ENCODE measurements at regions not wholly inside any gene's neighbourhood (a gene's known extent, or its start where the extent isn't known, plus 50 kb on each side); places are given as distances from the start of the nearest gene placed in this dataset.
A peak's percentile ranks its signal among the peaks of the same experiment; 100 is the strongest.

DNA sequence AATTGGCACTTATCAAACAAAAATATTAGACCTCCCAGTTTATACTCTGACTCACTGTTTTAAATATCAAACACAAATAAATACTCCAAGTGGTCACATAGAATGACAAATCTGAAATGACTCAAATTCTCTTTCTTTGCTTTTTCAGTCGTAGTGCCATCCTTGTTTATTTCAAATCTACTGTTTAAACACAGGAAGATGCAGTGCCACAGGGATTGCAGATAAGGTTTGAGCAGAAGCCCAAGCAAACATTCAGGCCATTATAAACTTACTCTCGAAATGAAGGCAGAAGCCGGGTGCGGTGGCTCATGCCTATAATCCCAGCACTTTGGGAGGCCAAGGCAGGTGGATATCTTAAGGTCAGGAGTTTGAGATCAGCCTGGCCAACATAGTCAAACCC lies 255.4 kb upstream of the PLXNA2 start:
- Histone ChIP-seq H3K27ac (ENCODE audit: low read depth, low read length) (no peak overlapping the region), H3K4me3 (ENCODE audit: low read depth, low read length) (no peak overlapping the region), H3K36me3 (ENCODE audit: control insufficient read depth, insufficient read depth, low read length) (no peaks in the 10 kb centered on the region), H3K4me1 (ENCODE audit: control insufficient read depth, insufficient read depth, low read length) (no peaks in the 10 kb centered on the region), H3K9me3 (ENCODE audit: control insufficient read depth, insufficient read depth, low read length) (peaks cover 2% of the 10 kb centered on the region), H3K27me3 (ENCODE audit: control insufficient read depth, insufficient read depth, low read length) (no peaks in the 10 kb centered on the region)
- 100% methylated on average over 2 of the region's 4 CpGs for whole genome bisulfite sequencing (ENCODE audit: insufficient coverage)
- DNase-seq (ENCODE audit: low read depth in 4 of 6, low spot score in 6 of 6), result no peak

DNA sequence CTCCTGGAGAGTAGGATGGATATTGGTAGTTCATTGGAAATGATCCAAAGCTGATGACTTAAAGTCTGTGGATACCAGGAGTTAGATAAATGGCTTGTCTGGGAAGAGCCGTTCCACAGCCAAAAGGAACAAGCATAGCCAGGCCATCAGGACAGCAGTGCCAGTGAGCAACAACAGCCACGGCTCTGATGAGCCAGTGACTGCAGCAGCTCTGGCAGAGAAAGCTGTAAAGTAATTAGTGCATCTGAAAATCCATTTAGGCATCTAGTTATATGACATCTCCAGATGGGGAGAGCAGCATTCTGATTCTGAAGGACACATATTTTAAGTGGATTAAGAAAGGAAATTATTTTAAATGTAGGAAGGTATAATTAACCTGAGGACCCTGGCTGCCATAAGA lies 256.2 kb upstream of the PLXNA2 start:
- H3K27me3 ChIP-seq (ENCODE audit: control insufficient read depth, insufficient read depth, low read length), result no peaks in the 10 kb centered on the region
- no peaks in the 10 kb centered on the region for H3K4me1 ChIP-seq (ENCODE audit: control insufficient read depth, insufficient read depth, low read length)
- DNase-seq (ENCODE audit: low read depth in 4 of 6, low spot score in 6 of 6), result peak in 3 of 6 donors; percentile 21 to 79 (median 50)
- H3K36me3 ChIP-seq (ENCODE audit: control insufficient read depth, insufficient read depth, low read length), result no peaks in the 10 kb centered on the region
- WGBS (ENCODE audit: insufficient coverage), result 23% methylated on average over 2 of the region's 2 CpGs
- H3K4me3 ChIP-seq (ENCODE audit: low read depth, low read length), result no peak overlapping the region
- peaks cover 2% of the 10 kb centered on the region for H3K9me3 ChIP-seq (ENCODE audit: control insufficient read depth, insufficient read depth, low read length)
- H3K27ac ChIP-seq (ENCODE audit: low read depth, low read length), result no peak overlapping the region

DNA sequence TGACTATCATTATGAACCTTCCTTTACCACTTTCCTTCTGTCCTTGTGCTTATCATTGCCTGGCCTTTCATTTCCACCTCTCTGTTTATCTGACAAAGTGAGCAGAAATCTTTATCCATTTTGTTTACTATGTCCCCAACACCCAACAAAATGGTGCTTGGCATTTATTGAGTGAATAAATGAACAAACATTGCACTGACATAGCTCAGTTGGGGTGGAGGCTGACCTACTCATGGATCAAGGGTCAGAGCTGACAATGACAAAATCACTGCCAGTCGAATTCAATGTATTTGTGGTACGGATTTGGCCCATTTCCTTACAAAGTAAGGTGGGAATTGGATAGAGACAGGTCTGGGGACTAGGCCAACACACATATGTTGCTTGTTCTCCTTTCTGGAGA lies 257.4 kb upstream of the PLXNA2 start:
- Histone ChIP-seq H3K9me3 (ENCODE audit: control insufficient read depth, insufficient read depth, low read length) (no peaks in the 10 kb centered on the region), H3K27me3 (ENCODE audit: control insufficient read depth, insufficient read depth, low read length) (no peaks in the 10 kb centered on the region), H3K36me3 (ENCODE audit: control insufficient read depth, insufficient read depth, low read length) (no peaks in the 10 kb centered on the region), H3K4me3 (ENCODE audit: low read depth, low read length) (no peak overlapping the region), H3K4me1 (ENCODE audit: control insufficient read depth, insufficient read depth, low read length) (no peaks in the 10 kb centered on the region), H3K27ac (ENCODE audit: low read depth, low read length) (no peak overlapping the region)
- no peak for DNase-seq (ENCODE audit: low read depth in 4 of 6, low spot score in 6 of 6)
- 90% methylated on average over 2 of the region's 2 CpGs for WGBS (ENCODE audit: insufficient coverage)

DNA sequence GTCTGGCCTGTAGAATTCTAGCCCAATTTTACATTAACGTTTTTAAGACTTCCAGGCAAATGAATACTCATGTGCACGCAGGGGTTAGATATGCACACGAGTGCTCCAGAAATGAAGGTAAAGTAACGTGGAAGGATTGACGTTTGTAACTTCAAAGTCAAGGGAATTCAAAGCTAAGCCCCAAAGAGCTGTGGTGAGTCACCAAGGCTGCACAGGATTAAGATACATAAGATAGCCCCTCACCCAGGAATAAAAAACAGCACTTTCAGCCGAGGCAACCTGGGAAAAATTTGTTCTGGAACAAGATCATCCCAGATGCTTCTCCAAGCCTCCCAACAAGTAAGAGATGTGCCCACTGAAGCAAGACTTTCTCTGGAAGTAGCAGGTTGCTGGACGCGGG lies 259.6 kb upstream of the PLXNA2 start:
- peak in 1 of 6 donors; percentile 25 for DNase-seq (ENCODE audit: low read depth in 4 of 6, low spot score in 6 of 6)

DNA sequence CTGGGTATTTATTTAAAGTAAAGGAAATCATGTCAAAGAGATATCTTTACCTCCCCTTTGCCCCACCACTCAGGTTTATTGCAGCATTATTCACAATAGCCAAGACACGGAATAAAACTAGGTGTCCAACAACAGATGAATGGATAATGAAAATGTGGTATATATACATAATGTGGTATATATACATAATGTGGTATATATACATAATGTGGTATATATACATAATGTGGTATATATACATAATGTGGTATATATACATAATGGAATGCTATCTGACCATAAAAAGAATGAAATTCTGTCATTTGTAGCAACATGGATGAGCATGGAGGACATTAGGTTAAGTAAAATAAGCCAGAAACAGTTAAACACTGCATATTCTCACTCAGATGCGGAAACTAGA lies 262.6 kb upstream of the PLXNA2 start:
- Histone ChIP-seq H3K4me1 (ENCODE audit: control insufficient read depth, insufficient read depth, low read length) (no peaks in the 10 kb centered on the region), H3K36me3 (ENCODE audit: control insufficient read depth, insufficient read depth, low read length) (no peaks in the 10 kb centered on the region), H3K4me3 (ENCODE audit: low read depth, low read length) (no peak overlapping the region), H3K9me3 (ENCODE audit: control insufficient read depth, insufficient read depth, low read length) (no peaks in the 10 kb centered on the region), H3K27ac (ENCODE audit: low read depth, low read length) (no peak overlapping the region), H3K27me3 (ENCODE audit: control insufficient read depth, insufficient read depth, low read length) (no peaks in the 10 kb centered on the region)
- no CpG with 5 or more reads among the region's 2 CpGs for WGBS (ENCODE audit: insufficient coverage)
- no peak for DNase-seq (ENCODE audit: low read depth in 4 of 6, low spot score in 6 of 6)

More for the DNA sequence above, 259.6 kb upstream of the PLXNA2 start:
- no peaks in the 10 kb centered on the region for H3K36me3 ChIP-seq (ENCODE audit: control insufficient read depth, insufficient read depth, low read length)
- no peaks in the 10 kb centered on the region for H3K9me3 ChIP-seq (ENCODE audit: control insufficient read depth, insufficient read depth, low read length)
- H3K4me3 ChIP-seq (ENCODE audit: low read depth, low read length), result no peak overlapping the region
- no peaks in the 10 kb centered on the region for H3K27me3 ChIP-seq (ENCODE audit: control insufficient read depth, insufficient read depth, low read length)
- no peak overlapping the region for H3K27ac ChIP-seq (ENCODE audit: low read depth, low read length)
- WGBS (ENCODE audit: insufficient coverage), result 96% methylated on average over 4 of the region's 8 CpGs
- no peaks in the 10 kb centered on the region for H3K4me1 ChIP-seq (ENCODE audit: control insufficient read depth, insufficient read depth, low read length)

DNA sequence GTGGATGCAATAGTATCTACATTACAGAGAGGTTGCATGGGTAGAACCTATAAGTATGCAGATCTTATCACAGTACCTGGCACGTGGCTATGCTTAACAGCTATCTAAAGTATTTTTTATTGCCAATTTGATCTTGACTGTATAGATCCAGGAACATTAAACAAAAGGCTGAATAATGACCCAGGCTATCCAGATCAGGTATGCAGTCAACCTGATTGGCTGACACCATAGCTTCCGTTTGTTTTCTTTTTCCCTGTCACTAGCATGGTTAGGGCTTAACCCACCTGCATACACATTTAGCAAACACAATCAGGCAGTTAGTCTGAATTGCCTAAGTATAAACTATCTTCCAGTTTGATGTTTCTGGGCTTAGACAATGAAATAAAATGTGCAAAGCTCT lies 264.9 kb upstream of the PLXNA2 start:
- no peak overlapping the region for H3K27ac ChIP-seq (ENCODE audit: low read depth, low read length)
- no peaks in the 10 kb centered on the region for H3K4me1 ChIP-seq (ENCODE audit: control insufficient read depth, insufficient read depth, low read length)
- H3K27me3 ChIP-seq (ENCODE audit: control insufficient read depth, insufficient read depth, low read length), result no peaks in the 10 kb centered on the region
- DNase-seq (ENCODE audit: low read depth in 4 of 6, low spot score in 6 of 6), result no peak
- WGBS (ENCODE audit: insufficient coverage), result 81% methylated on average over 2 of the region's 2 CpGs
- no peak overlapping the region for H3K4me3 ChIP-seq (ENCODE audit: low read depth, low read length)
- H3K36me3 ChIP-seq (ENCODE audit: control insufficient read depth, insufficient read depth, low read length), result no peaks in the 10 kb centered on the region
- no peaks in the 10 kb centered on the region for H3K9me3 ChIP-seq (ENCODE audit: control insufficient read depth, insufficient read depth, low read length)

DNA sequence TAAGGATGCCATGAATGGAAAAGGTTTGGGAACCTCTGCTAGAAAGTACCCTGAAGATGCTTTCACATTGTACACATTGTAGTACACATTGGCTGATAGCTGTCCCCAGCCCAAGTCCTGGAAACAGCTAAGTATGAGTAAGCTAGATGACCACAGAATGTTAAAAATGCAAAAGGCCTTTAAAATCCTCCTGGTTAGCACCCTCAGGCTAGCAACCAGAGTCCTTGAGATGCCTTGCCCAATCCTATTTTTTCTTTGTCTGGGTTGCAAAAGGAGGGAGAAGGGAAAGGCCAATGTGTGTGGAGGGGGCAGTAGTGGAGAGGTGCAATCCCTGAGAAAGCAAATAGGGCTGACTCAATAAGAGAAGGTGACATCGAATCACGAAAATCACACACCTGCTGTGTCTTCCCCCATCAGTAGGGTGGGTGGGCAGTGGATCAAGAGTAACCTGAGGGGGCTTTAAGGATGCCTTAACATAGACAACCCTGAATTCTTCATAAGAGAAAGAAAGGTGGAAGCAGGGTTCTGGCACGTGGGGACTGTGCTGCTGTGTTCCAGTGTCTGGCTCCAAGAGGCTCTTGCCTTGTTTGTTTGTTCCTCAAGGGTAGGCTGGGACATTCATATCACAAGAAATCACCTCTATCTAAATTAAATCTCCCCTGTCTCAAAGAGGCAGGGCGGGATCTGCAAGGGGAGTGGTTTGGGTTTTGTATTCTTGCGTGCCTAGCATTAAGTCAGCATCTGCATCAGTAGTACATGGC lies 266.2 kb upstream of the PLXNA2 start:
- Histone ChIP-seq H3K4me3 (ENCODE audit: low read depth, low read length) (no peak overlapping the region), H3K9me3 (ENCODE audit: control insufficient read depth, insufficient read depth, low read length) (no peaks in the 10 kb centered on the region), H3K27me3 (ENCODE audit: control insufficient read depth, insufficient read depth, low read length) (no peaks in the 10 kb centered on the region), H3K4me1 (ENCODE audit: control insufficient read depth, insufficient read depth, low read length) (no peaks in the 10 kb centered on the region), H3K27ac (ENCODE audit: low read depth, low read length) (no peak overlapping the region), H3K36me3 (ENCODE audit: control insufficient read depth, insufficient read depth, low read length) (no peaks in the 10 kb centered on the region)
- no peak for DNase-seq (ENCODE audit: low read depth in 4 of 6, low spot score in 6 of 6)
- 100% methylated on average over 1 of the region's 5 CpGs for WGBS (ENCODE audit: insufficient coverage)

DNA sequence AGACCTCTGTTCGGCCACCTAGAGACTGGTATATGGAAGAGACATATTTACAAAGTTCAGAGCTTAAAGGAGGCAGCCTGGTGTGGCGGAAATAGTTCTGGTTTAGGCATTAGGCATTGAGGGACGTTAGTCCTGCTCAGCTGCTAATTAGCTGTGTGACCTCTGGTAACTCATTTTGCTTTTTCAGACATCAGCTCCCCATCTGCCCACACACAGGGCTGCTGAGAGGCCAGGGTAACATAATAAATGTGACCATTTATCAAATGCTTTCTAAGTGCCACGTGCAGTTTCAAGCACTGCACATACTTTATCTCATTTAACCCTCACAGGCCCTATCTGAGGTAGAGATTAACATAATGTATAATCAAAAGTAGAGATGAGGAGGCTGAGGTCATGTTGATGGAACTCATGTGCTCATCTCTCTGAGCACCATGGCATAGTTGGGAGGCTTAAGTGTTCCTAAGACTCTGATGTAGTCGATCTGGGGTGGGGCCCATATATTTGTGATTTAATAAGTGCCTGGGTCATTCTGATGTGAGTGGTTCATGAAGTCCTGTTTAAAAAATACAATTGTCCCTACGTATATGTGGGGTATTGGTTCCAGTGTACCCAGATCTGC lies 267.2 kb upstream of the PLXNA2 start:
- 100% methylated on average over 3 of the region's 6 CpGs for WGBS (ENCODE audit: insufficient coverage)
- Histone ChIP-seq H3K9me3 (ENCODE audit: control insufficient read depth, insufficient read depth, low read length) (no peaks in the 10 kb centered on the region), H3K36me3 (ENCODE audit: control insufficient read depth, insufficient read depth, low read length) (no peaks in the 10 kb centered on the region), H3K4me1 (ENCODE audit: control insufficient read depth, insufficient read depth, low read length) (no peaks in the 10 kb centered on the region), H3K4me3 (ENCODE audit: low read depth, low read length) (no peak overlapping the region), H3K27me3 (ENCODE audit: control insufficient read depth, insufficient read depth, low read length) (no peaks in the 10 kb centered on the region), H3K27ac (ENCODE audit: low read depth, low read length) (no peak overlapping the region)
- peak in 1 of 6 donors; percentile 46 for DNase-seq (ENCODE audit: low read depth in 4 of 6, low spot score in 6 of 6)

DNA sequence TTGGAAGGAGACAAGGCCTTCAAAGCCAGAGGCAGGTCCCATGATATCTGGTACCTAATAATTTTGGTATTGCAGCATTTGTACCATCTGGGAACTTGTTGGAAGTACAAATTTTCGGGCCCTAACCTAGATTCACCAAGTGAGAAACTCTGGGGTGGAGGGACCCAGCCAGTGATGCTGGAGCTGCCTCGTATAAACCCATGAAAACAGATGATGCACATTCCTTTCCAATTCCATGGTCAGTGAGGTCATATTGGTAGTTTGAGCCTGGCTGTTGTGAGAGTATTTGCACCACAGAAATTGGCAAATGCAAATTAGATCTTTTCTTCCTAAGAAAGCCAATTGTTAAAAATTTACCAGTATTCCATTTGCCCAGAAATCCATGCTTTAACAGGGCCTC lies 269.6 kb upstream of the PLXNA2 start:
- no peak for DNase-seq (ENCODE audit: low read depth in 4 of 6, low spot score in 6 of 6)
- H3K27me3 ChIP-seq (ENCODE audit: control insufficient read depth, insufficient read depth, low read length), result no peaks in the 10 kb centered on the region
- 91% methylated on average over 1 of the region's 2 CpGs for WGBS (ENCODE audit: insufficient coverage)
- H3K4me3 ChIP-seq (ENCODE audit: low read depth, low read length), result no peak overlapping the region
- H3K36me3 ChIP-seq (ENCODE audit: control insufficient read depth, insufficient read depth, low read length), result no peaks in the 10 kb centered on the region
- no peaks in the 10 kb centered on the region for H3K9me3 ChIP-seq (ENCODE audit: control insufficient read depth, insufficient read depth, low read length)
- no peak overlapping the region for H3K27ac ChIP-seq (ENCODE audit: low read depth, low read length)
- no peaks in the 10 kb centered on the region for H3K4me1 ChIP-seq (ENCODE audit: control insufficient read depth, insufficient read depth, low read length)

DNA sequence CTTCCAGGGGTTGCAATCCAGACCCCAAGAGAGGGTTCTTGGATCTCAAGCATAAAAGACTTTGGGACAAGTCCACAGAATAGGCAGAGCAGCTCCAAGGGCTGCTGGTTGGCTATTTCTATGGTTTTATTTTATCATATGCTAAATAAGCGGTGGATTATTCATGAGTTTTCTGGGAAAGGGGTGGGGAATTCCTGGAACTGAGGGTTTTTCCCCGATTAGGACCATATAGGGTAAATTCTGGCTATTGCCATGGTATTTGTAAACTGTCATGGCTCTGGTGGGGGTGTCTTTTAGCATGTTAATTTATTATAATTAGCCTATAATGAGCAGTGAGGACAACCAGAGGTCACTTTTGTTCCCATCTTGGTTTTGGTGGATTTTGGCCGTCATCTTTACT lies 270.9 kb upstream of the PLXNA2 start:
- Histone ChIP-seq H3K27me3 (ENCODE audit: control insufficient read depth, insufficient read depth, low read length) (no peaks in the 10 kb centered on the region), H3K36me3 (ENCODE audit: control insufficient read depth, insufficient read depth, low read length) (no peaks in the 10 kb centered on the region), H3K4me3 (ENCODE audit: low read depth, low read length) (no peak overlapping the region), H3K9me3 (ENCODE audit: control insufficient read depth, insufficient read depth, low read length) (no peaks in the 10 kb centered on the region), H3K27ac (ENCODE audit: low read depth, low read length) (no peak overlapping the region), H3K4me1 (ENCODE audit: control insufficient read depth, insufficient read depth, low read length) (no peaks in the 10 kb centered on the region)
- DNase-seq (ENCODE audit: low read depth in 4 of 6, low spot score in 6 of 6), result no peak
- WGBS (ENCODE audit: insufficient coverage), result 92% methylated on average over 2 of the region's 3 CpGs
